ENCODE measurements at regions not wholly inside any gene's neighbourhood (a gene's known extent, or its start where the extent isn't known, plus 50 kb on each side); places are given as distances from the start of the nearest gene placed in this dataset.

- peak; percentile 99 for DNase-seq
These were observed 129.2 kb downstream of the HFE start for GRCh38 chr6:26216359-26216885.

- DNase-seq = no peak
These were observed 129.9 kb downstream of the HFE start for GRCh38 chr6:26216886-26217713.

GRCh38 chr6:26217714-26218075, 130.5 kb downstream of the HFE start:
- DNase-seq = peak; percentile 43

GRCh38 chr6:26218824-26219223, 131.6 kb downstream of the HFE start:
- DNase-seq = no peak

- DNase-seq = no peak
These were observed 133.1 kb downstream of the HFE start for GRCh38 chr6:26220145-26220970.

- no peak for DNase-seq
These were observed 134.0 kb downstream of the HFE start for GRCh38 chr6:26221186-26221585.

- DNase-seq = no peak
These were observed 135.3 kb downstream of the HFE start for GRCh38 chr6:26222571-26222970.

GRCh38 chr6:26223228-26223627, 136.0 kb downstream of the HFE start:
- no peak for DNase-seq

GRCh38 chr6:26223650-26224546, 136.7 kb downstream of the HFE start:
- DNase-seq = peak; percentile 97

- no peak for DNase-seq
These were observed 137.3 kb downstream of the HFE start for GRCh38 chr6:26224547-26224912.

- peak; percentile 80 for DNase-seq
These were observed 138.0 kb downstream of the HFE start for GRCh38 chr6:26224940-26225847.

GRCh38 chr6:26225848-26226578, 138.8 kb downstream of the HFE start:
- no peak for DNase-seq

GRCh38 chr6:26226579-26226967, 138.4 kb upstream of the BTN3A2 start:
- DNase-seq = no peak

- DNase-seq = no peak
These were observed 134.6 kb upstream of the BTN3A2 start for GRCh38 chr6:26230351-26230750.

GRCh38 chr6:26231006-26231587, 133.9 kb upstream of the BTN3A2 start:
- DNase-seq = no peak

GRCh38 chr6:26232306-26232939, 132.6 kb upstream of the BTN3A2 start:
- no peak for DNase-seq

- DNase-seq = no peak
These were observed 131.9 kb upstream of the BTN3A2 start for GRCh38 chr6:26232940-26233648.

GRCh38 chr6:26233649-26234420, 131.2 kb upstream of the BTN3A2 start:
- DNase-seq = peak; percentile 40

Measured in kidney glomerular epithelial cell (primary cell).